MM.1S (cell line): ENCODE measurements at regions not wholly inside any gene's neighbourhood (a gene's known extent, or its start where the extent isn't known, plus 50 kb on each side); places are given as distances from the start of the nearest gene placed in this dataset.

Experiments
- EZH2 ChIP-seq: fragments of 300-600 bp; sonication (generic); optimal IDR thresholded peaks from 2 replicates; pipeline ENCODE3; 2017; ENCODE audit warnings: low read depth, mild to moderate bottlenecking, antibody characterized with exemption, low read length, mixed read lengths
- EZH2phosphoT487 ChIP-seq: fragments of 300-600 bp; sonication (generic); IDR thresholded peaks from 2 replicates; pipeline ENCODE4 v1.6.1; 2018; ENCODE audit warnings: antibody characterized with exemption, low read length
- TF ChIP-seq, protein P1 (sequence below): fragments of 300-600 bp; sonication (generic); IDR thresholded peaks from 2 replicates; pipeline ENCODE4 v1.5.1; 2016; ENCODE audit warnings: antibody characterized with exemption, low read length, mixed read lengths

DNA sequence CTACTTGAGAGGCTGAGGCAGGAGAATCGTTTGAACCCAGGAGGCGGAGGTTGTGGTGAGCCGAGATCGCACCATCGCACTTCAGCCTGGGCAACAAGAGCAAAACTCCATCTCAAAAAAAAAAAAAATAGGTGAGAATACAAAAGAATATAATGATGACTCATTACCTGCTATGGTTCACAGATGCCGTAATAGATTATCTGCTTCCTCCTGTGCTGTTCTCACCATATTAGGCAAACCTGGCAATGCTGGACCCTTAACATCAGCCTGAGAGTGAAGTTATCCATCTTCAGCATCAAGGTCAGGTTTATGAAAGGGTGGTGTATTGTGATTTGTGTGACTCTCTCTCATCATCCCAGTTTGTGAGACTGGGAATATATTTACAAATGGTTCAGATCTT is 271.3 kb upstream of the CPHXL start:
- TF ChIP-seq, protein P1, sequence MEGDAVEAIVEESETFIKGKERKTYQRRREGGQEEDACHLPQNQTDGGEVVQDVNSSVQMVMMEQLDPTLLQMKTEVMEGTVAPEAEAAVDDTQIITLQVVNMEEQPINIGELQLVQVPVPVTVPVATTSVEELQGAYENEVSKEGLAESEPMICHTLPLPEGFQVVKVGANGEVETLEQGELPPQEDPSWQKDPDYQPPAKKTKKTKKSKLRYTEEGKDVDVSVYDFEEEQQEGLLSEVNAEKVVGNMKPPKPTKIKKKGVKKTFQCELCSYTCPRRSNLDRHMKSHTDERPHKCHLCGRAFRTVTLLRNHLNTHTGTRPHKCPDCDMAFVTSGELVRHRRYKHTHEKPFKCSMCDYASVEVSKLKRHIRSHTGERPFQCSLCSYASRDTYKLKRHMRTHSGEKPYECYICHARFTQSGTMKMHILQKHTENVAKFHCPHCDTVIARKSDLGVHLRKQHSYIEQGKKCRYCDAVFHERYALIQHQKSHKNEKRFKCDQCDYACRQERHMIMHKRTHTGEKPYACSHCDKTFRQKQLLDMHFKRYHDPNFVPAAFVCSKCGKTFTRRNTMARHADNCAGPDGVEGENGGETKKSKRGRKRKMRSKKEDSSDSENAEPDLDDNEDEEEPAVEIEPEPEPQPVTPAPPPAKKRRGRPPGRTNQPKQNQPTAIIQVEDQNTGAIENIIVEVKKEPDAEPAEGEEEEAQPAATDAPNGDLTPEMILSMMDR, result no peak
- TF ChIP-seq EZH2 (no peak), EZH2phosphoT487 (no peak)
